Panc1 (cell line): ENCODE measurements at regions not wholly inside any gene's neighbourhood (a gene's known extent, or its start where the extent isn't known, plus 50 kb on each side); places are given as distances from the start of the nearest gene placed in this dataset.

Experiments
- ATAC-seq: fragments of 200-7000 bp; cut with Tn5 transposase; 2 replicates; pipeline ENCODE4 v1.9.1; 2020; ENCODE audit warnings: mild to moderate bottlenecking, moderate library complexity
- BruUV-seq: library from RNA; stranded (reverse); fragments of 400-500 nt; replicated peaks from 2 replicates; lab custom pipeline; 2021; lab: Mats Ljungman, UMichigan
- CTCF ChIA-PET: fragments of 300-600 bp; sonication (Branson Sonifier 250); formaldehyde crosslinking; loops from one replicate; lab custom pipeline; 2022; ENCODE audit warnings: antibody characterized with exemption; lab: Charles Lee
- POLR2A ChIA-PET: fragments of 300-600 bp; sonication (Branson Sonifier 250); formaldehyde crosslinking; loops from one replicate; lab custom pipeline; 2022; ENCODE audit warnings: antibody characterized with exemption; lab: Charles Lee
- DNase-seq: peaks from one replicate; pipeline ENCODE4 v3.0.0-alpha.2; 2010; ENCODE audit warnings: low read depth, low spot score
- H3K27ac ChIP-seq: 2 replicates; pipeline ENCODE4 v1.5.1; 2011; ENCODE audit warnings: mild to moderate bottlenecking, low read length, inconsistent platforms
- H3K27me3 ChIP-seq: fragments of 200-500 bp; sonication (Bioruptor generic); 2 replicates; pipeline ENCODE4 v1.6.0; 2014; ENCODE audit warnings: low read length, inconsistent platforms; ENCODE audit not compliant: control insufficient read depth, insufficient read depth
- H3K36me3 ChIP-seq: fragments of 200-500 bp; sonication (Bioruptor generic); 2 replicates; pipeline ENCODE4 v1.5.1; 2014; ENCODE audit warnings: inconsistent platforms, mild to moderate bottlenecking, low read length, moderate library complexity; ENCODE audit not compliant: control insufficient read depth, insufficient read depth
- H3K4me1 ChIP-seq: 2 replicates; pipeline ENCODE4 v1.5.1; 2011; ENCODE audit warnings: inconsistent platforms, mild to moderate bottlenecking, low read length, moderate library complexity; ENCODE audit not compliant: control insufficient read depth, insufficient read depth
- H3K4me3 ChIP-seq, 2 experiments: 2 replicates each; pipeline ENCODE4 v1.5.1; 2011 to 2012; ENCODE audit warnings: low read depth in 2 of 2, low read length in 2 of 2, mild to moderate bottlenecking in 2 of 2, inconsistent platforms in 1 of 2, moderate library complexity in 1 of 2
- H3K9me3 ChIP-seq: fragments of 200-500 bp; sonication (Bioruptor generic); 2 replicates; pipeline ENCODE4 v1.5.1; 2014; ENCODE audit warnings: low read depth, mild to moderate bottlenecking, inconsistent platforms, low read length, moderate library complexity; ENCODE audit not compliant: control insufficient read depth, insufficient read depth
- CTCF ChIP-seq: fragments of 450-650 bp; IDR thresholded peaks from 2 replicates; pipeline ENCODE4 v1.5.1; 2017; ENCODE audit warnings: mild to moderate bottlenecking
- POLR2AphosphoS5 ChIP-seq: IDR thresholded peaks from 2 replicates; pipeline ENCODE4 v1.6.1; 2012; ENCODE audit warnings: mild to moderate bottlenecking, low read depth, low read length, moderate library complexity
- SIN3A ChIP-seq: IDR thresholded peaks from 2 replicates; pipeline ENCODE4 v1.6.1; 2012; ENCODE audit warnings: low read depth, mild to moderate bottlenecking, low read length, moderate library complexity, borderline replicate concordance; ENCODE audit not compliant: insufficient read depth
- TCF7L2 ChIP-seq: IDR thresholded peaks from 2 replicates; pipeline ENCODE4 v1.6.1; 2011; ENCODE audit warnings: mild to moderate bottlenecking, low read depth, low read length, inconsistent platforms
- in situ Hi-C: cut with HindIII; loops from 2 replicates; pipeline ENCODE4 v1.10.0; 2016; ENCODE audit warnings: low sequenced_read_pairs, low pct_unique_long_range_greater_than_20kb
- intact Hi-C: fragments of 100-400 bp; cut with micrococcal nuclease; formaldehyde crosslinking; loops from one replicate; pipeline ENCODE4 v1.10.0; 2022; ENCODE audit not compliant: unreplicated experiment
- TF ChIP-seq, protein P1 (sequence below), 2 experiments: IDR thresholded peaks; 2 replicates each; pipeline ENCODE4 v1.6.1; 2011 to 2012; ENCODE audit warnings: low read depth in 2 of 2, control low read depth in 1 of 2, low read length in 1 of 2, mild to moderate bottlenecking in 1 of 2, moderate library complexity in 1 of 2; ENCODE audit not compliant: insufficient read depth in 1 of 2

- CTCF ChIA-PET = no interaction called here
- ATAC-seq (no peak), DNase-seq (no peak)
- Histone ChIP-seq H3K9me3 (peaks cover 3% of the 10 kb centered on the region; the same call in 1 of the 2 replicates), H3K4me1 (no peaks in the 10 kb centered on the region), H3K27me3 (no peaks in the 10 kb centered on the region), H3K4me3 (no peak overlapping the region), H3K27ac (no peak overlapping the region), H3K36me3 (no peaks in the 10 kb centered on the region)
- no TSS peak for BruUV-seq
- in situ Hi-C loops (no loop called here), intact Hi-C loops (no loop called here)
- POLR2A ChIA-PET = no interaction called here
- TF ChIP-seq SIN3A (no peak), CTCF (no peak), POLR2AphosphoS5 (no peak), TCF7L2 (no peak)
- TF ChIP-seq, protein P1, sequence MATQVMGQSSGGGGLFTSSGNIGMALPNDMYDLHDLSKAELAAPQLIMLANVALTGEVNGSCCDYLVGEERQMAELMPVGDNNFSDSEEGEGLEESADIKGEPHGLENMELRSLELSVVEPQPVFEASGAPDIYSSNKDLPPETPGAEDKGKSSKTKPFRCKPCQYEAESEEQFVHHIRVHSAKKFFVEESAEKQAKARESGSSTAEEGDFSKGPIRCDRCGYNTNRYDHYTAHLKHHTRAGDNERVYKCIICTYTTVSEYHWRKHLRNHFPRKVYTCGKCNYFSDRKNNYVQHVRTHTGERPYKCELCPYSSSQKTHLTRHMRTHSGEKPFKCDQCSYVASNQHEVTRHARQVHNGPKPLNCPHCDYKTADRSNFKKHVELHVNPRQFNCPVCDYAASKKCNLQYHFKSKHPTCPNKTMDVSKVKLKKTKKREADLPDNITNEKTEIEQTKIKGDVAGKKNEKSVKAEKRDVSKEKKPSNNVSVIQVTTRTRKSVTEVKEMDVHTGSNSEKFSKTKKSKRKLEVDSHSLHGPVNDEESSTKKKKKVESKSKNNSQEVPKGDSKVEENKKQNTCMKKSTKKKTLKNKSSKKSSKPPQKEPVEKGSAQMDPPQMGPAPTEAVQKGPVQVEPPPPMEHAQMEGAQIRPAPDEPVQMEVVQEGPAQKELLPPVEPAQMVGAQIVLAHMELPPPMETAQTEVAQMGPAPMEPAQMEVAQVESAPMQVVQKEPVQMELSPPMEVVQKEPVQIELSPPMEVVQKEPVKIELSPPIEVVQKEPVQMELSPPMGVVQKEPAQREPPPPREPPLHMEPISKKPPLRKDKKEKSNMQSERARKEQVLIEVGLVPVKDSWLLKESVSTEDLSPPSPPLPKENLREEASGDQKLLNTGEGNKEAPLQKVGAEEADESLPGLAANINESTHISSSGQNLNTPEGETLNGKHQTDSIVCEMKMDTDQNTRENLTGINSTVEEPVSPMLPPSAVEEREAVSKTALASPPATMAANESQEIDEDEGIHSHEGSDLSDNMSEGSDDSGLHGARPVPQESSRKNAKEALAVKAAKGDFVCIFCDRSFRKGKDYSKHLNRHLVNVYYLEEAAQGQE (IDR thresholded peaks at IDR 0.05; ENCODE audit: insufficient read depth in 1 of 2, low read depth in 2 of 2, low read length in 1 of 2) = no peak
Measured at GRCh38 chr10:29932991-29933390, 126.4 kb downstream of the JCAD start.

DNA sequence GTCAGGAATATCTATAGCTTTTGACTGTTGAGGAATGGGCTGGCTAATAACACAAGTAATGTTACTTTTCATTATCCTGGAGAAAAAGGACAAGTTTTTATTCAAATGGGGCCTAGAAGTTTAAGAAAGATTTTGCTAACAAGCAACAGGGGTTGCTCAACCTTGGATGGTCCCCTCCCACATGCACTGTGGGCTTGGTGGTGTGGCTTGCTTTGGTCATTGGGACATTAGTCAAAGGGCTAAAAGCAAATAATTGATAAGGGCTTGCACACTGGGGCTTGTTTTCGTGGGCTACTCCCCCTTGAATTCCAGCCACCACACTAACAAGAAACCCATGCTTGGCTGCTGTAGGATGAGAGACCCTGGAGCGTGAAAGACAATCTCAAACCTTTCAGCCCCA, 127.6 kb downstream of the JCAD start:
- Histone ChIP-seq H3K27ac (no peak overlapping the region), H3K27me3 (no peaks in the 10 kb centered on the region), H3K4me3 (no peak overlapping the region), H3K4me1 (no peaks in the 10 kb centered on the region), H3K36me3 (no peaks in the 10 kb centered on the region), H3K9me3 (peaks cover 3% of the 10 kb centered on the region; the same call in 1 of the 2 replicates)
- BruUV-seq = no TSS peak
- intact Hi-C loops = no loop called here
- in situ Hi-C loops = no loop called here
- POLR2A ChIA-PET = interaction anchor here (0.6 kb wide), 1 partner anchor 341 kb away, joined by 7 read pairs; no protein-coding TSS in a partner anchor
- TF ChIP-seq POLR2AphosphoS5 = no peak
- TF ChIP-seq, protein P1 (IDR thresholded peaks at IDR 0.05; ENCODE audit: insufficient read depth in 1 of 2, low read depth in 2 of 2, low read length in 1 of 2) = no peak
- TF ChIP-seq TCF7L2 = no peak
- CTCF ChIA-PET = no interaction called here
- ATAC-seq = no peak
- DNase-seq = no peak
